Neuronal stem cell (in vitro differentiated cells): ENCODE measurements at regions not wholly inside any gene's neighbourhood (a gene's known extent, or its start where the extent isn't known, plus 50 kb on each side); places are given as distances from the start of the nearest gene placed in this dataset.
"Not testable (repeated sequence)": the region's sequence is repeated elsewhere in the genome, so short reads cannot be mapped to it uniquely, and the experiment has no call there.

ENCODE experiments used
- DNase-seq: peaks from one replicate; pipeline ENCODE4 v3.0.0-alpha.2; 2013; ENCODE audit warnings: low spot score
- H2AFZ ChIP-seq: one replicate; pipeline ENCODE4 v1.6.1; 2013; ENCODE audit warnings: mild to moderate bottlenecking, low read length, inconsistent platforms
- H2AK5ac ChIP-seq: 2 replicates; pipeline ENCODE4 v1.6.1; 2013; ENCODE audit warnings: low read depth, mild to moderate bottlenecking, inconsistent platforms, low read length, moderate library complexity, mixed read lengths
- H2BK120ac ChIP-seq: 2 replicates; pipeline ENCODE4 v1.6.1; 2013; ENCODE audit warnings: low read depth, mild to moderate bottlenecking, inconsistent platforms, low read length, moderate library complexity, mixed read lengths
- H2BK12ac ChIP-seq: one replicate; pipeline ENCODE4 v1.6.1; 2013; ENCODE audit warnings: low read length, inconsistent platforms
- H2BK15ac ChIP-seq: 2 replicates; pipeline ENCODE4 v1.6.1; 2013; ENCODE audit warnings: mild to moderate bottlenecking, low read length, inconsistent platforms, mixed read lengths
- H2BK5ac ChIP-seq: one replicate; pipeline ENCODE4 v1.6.1; 2013; ENCODE audit warnings: inconsistent platforms, mild to moderate bottlenecking, low read length, moderate library complexity
- H3K14ac ChIP-seq: one replicate; pipeline ENCODE4 v1.6.1; 2013; ENCODE audit warnings: low read length, inconsistent platforms
- H3K18ac ChIP-seq: 2 replicates; pipeline ENCODE4 v1.6.1; 2013; ENCODE audit warnings: low read length, inconsistent platforms
- H3K23ac ChIP-seq: 2 replicates; pipeline ENCODE4 v1.6.1; 2013; ENCODE audit warnings: low read depth, mild to moderate bottlenecking, mixed read lengths, low read length, inconsistent platforms; ENCODE audit not compliant: poor library complexity
- H3K27ac ChIP-seq: replicated peaks from 3 replicates; pipeline ENCODE4 v1.5.1; 2013; ENCODE audit warnings: low read length, inconsistent platforms
- H3K27me3 ChIP-seq, 3 experiments: 2 replicates each; pipeline ENCODE4 v1.6.1; 2013; ENCODE audit warnings: low read length in 3 of 3, mild to moderate bottlenecking in 2 of 3, inconsistent platforms in 1 of 3, low read depth in 1 of 3, mixed read lengths in 1 of 3, moderate library complexity in 1 of 3; ENCODE audit not compliant: control insufficient read depth in 3 of 3, insufficient read depth in 3 of 3
- H3K36me3 ChIP-seq, 2 donors: replicated peaks in 1 of 2; 2 replicates each; pipeline ENCODE4 v1.6.1; 2013; ENCODE audit warnings: low read length in 2 of 2; ENCODE audit not compliant: control insufficient read depth in 2 of 2, insufficient read depth in 2 of 2
- H3K4ac ChIP-seq: 2 replicates; pipeline ENCODE4 v1.6.1; 2013; ENCODE audit warnings: inconsistent platforms, mild to moderate bottlenecking, low read length, moderate library complexity
- H3K4me1 ChIP-seq, 2 donors: 1 replicate in 1 of 2; 2 replicates in 1 of 2; pipeline ENCODE4 v1.6.1; 2013; ENCODE audit warnings: low read length in 2 of 2, low read depth in 1 of 2; ENCODE audit not compliant: control insufficient read depth in 2 of 2, insufficient read depth in 1 of 2
- H3K4me2 ChIP-seq: one replicate; pipeline ENCODE4 v1.6.1; 2013; ENCODE audit warnings: mild to moderate bottlenecking, low read length, inconsistent platforms; ENCODE audit not compliant: insufficient read depth, poor library complexity, severe bottlenecking
- H3K4me3 ChIP-seq, 2 donors: 2 replicates each; pipeline ENCODE4 v1.5.1; 2013; ENCODE audit warnings: low read length in 2 of 2, mild to moderate bottlenecking in 2 of 2, inconsistent platforms in 1 of 2, moderate library complexity in 1 of 2
- H3K79me1 ChIP-seq: one replicate; pipeline ENCODE4 v1.6.1; 2013; ENCODE audit warnings: low read depth, mild to moderate bottlenecking, inconsistent platforms, low read length, moderate library complexity
- H3K9ac ChIP-seq: one replicate; pipeline ENCODE4 v1.6.1; 2013; ENCODE audit warnings: mild to moderate bottlenecking, low read depth, low read length, inconsistent platforms; ENCODE audit not compliant: poor library complexity
- H3K9me3 ChIP-seq, 2 donors: replicated peaks in 1 of 2; 2 replicates each; pipeline versions ENCODE3 to v1.6.1; 2013; ENCODE audit warnings: low read length in 2 of 2, mild to moderate bottlenecking in 2 of 2, inconsistent platforms in 1 of 2, low read depth in 1 of 2, mixed read lengths in 1 of 2, moderate library complexity in 1 of 2; ENCODE audit not compliant: control insufficient read depth in 2 of 2, insufficient read depth in 1 of 2
- H4K8ac ChIP-seq: one replicate; pipeline ENCODE4 v1.6.1; 2013; ENCODE audit warnings: low read depth, mild to moderate bottlenecking, inconsistent platforms, low read length, moderate library complexity
- H4K91ac ChIP-seq: one replicate; pipeline ENCODE4 v1.6.1; 2013; ENCODE audit warnings: low read length, low read depth, mild to moderate bottlenecking, inconsistent platforms; ENCODE audit not compliant: poor library complexity
- WGBS, 2 donors: extraction: QIAGEN DNeasy Blood & Tissue Kit; methylation state at CpG; one replicate each; pipeline ENCODE4 v1.1.7; 2013; ENCODE audit warnings: missing lambda C conversion rate in 2 of 2, mixed read lengths in 1 of 2; ENCODE audit not compliant: insufficient read length in 2 of 2, insufficient replicate concordance in 1 of 2; ENCODE audit errors: extremely low coverage in 2 of 2; 5-methylcytosine and 5-hydroxymethylcytosine counted together

- H3K18ac ChIP-seq, result no peak overlapping the region
- H3K23ac ChIP-seq, result no peak overlapping the region
- H4K91ac ChIP-seq, result no peak overlapping the region
- no peak overlapping the region for H3K4ac ChIP-seq
- H3K14ac ChIP-seq, result no peak overlapping the region
- no peak overlapping the region for H2AK5ac ChIP-seq
- no peak overlapping the region for H2BK120ac ChIP-seq
- peaks cover 3 to 5% of the 10 kb centered on the region in 2 donors for H3K9me3 ChIP-seq
- H2AFZ ChIP-seq, result no peak overlapping the region
- H3K4me1 ChIP-seq, result no peaks in the 10 kb centered on the region
- no peak overlapping the region for H4K8ac ChIP-seq
- no peak overlapping the region for H3K4me2 ChIP-seq
- H3K9ac ChIP-seq, result no peak overlapping the region
- no peak overlapping the region for H2BK12ac ChIP-seq
- H3K36me3 ChIP-seq, result peaks cover 0 to 1% of the 10 kb centered on the region in 2 donors
- no peak overlapping the region for H2BK5ac ChIP-seq
- DNase-seq, result no peak
- H3K79me1 ChIP-seq, result no peaks in the 10 kb centered on the region
- H3K4me3 ChIP-seq, result no peak overlapping the region
- no peaks in the 10 kb centered on the region for H3K27me3 ChIP-seq
- no peak overlapping the region for H3K27ac ChIP-seq
- no peak overlapping the region for H2BK15ac ChIP-seq
Observed at GRCh38 chr11:106306942-106307341, 229.5 kb downstream of the AASDHPPT start.

DNA sequence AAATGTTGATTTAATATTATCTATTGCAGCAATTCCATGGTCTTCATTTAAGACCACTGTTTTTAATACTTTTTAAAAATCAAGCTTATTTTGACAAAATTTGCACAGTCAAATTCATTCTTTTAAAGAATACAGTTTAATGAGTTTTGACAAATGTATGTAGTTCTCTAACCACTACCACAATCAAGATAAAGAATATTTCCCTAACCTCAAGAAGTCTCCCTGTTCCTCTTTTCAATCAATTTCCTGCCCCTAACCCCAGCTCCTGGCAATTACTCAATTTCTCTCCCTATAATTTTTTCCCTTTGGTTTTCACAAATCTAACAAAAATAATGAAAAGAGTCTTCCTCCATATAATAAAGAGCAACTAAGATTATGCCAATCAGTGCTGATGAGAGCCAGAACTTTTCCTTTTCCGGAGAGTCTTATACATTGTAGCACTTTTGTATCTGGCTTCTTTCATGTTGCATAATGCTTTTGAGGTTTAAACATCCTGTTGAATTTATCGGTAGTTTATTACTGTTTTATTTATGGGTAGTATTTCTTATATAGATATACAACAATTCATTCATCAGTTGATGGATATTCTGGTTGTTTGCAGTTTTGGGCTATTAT is 231.7 kb downstream of the AASDHPPT start:
- H3K27me3 ChIP-seq, result no peaks in the 10 kb centered on the region
- DNase-seq, result no peak
- H4K91ac ChIP-seq, result no peak overlapping the region
- H2BK12ac ChIP-seq, result no peak overlapping the region
- no peak overlapping the region for H3K23ac ChIP-seq
- no peak overlapping the region for H2BK5ac ChIP-seq
- H2AK5ac ChIP-seq, result no peak overlapping the region
- H3K4ac ChIP-seq, result no peak overlapping the region
- no peak overlapping the region for H2BK15ac ChIP-seq
- H3K9ac ChIP-seq, result no peak overlapping the region
- H3K9me3 ChIP-seq, result no peaks in the 10 kb centered on the region
- H3K79me1 ChIP-seq, result no peaks in the 10 kb centered on the region
- no CpG with 5 or more reads among the region's 2 CpGs for whole genome bisulfite sequencing, 2 donors
- no peaks in the 10 kb centered on the region for H3K4me1 ChIP-seq
- H3K36me3 ChIP-seq, result peaks cover 0 to 1% of the 10 kb centered on the region in 2 donors
- no peak overlapping the region for H3K4me3 ChIP-seq
- no peak overlapping the region for H2AFZ ChIP-seq
- H3K27ac ChIP-seq, result no peak overlapping the region
- no peak overlapping the region for H3K14ac ChIP-seq
- H3K4me2 ChIP-seq, result no peak overlapping the region
- no peak overlapping the region for H4K8ac ChIP-seq
- no peak overlapping the region for H3K18ac ChIP-seq
- no peak overlapping the region for H2BK120ac ChIP-seq

DNA sequence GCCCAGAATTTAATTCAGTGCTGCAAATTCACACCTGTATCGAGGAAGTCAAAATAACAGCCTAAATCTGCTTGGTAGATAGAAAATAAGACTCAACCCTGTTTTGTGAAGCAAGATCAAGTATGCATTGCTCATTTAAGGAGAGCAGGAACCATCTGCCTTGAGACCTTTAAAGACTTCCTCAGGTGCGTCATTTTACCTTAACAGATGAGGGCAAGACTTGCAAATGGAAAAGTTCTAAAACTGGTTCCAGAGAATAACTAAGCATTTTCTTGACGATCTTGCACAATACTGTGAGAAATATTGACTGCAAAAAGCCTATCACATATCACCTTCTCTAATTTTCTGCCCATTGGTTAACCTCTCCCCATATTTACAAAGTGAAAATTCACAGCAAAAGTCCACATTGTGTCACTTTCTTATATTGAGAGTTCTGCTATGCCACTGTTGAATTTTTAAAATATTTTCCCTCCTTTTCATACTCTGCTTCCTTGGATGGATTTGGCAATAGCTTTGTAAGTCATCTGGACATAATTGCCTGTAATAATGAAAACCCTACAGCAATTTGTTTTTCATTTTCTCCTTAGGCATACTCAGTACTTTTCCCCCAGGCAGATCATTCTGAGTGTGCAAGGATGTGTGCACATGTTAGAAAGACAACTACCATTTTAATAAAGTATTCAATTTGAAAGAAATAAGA is 234.2 kb downstream of the AASDHPPT start:
- Histone ChIP-seq H3K79me1 (no peaks in the 10 kb centered on the region), H3K18ac (no peak overlapping the region), H3K27ac (no peak overlapping the region), H2BK15ac (no peak overlapping the region), H4K91ac (no peak overlapping the region), H4K8ac (no peak overlapping the region), H3K4me2 (no peak overlapping the region), H3K4me3 (no peak overlapping the region), H3K9me3 (no peaks in the 10 kb centered on the region), H2AK5ac (no peak overlapping the region), H2BK120ac (no peak overlapping the region), H3K23ac (no peak overlapping the region), H2AFZ (no peak overlapping the region), H2BK12ac (no peak overlapping the region), H3K4ac (no peak overlapping the region), H3K4me1 (peaks cover 0 to 5% of the 10 kb centered on the region in 2 donors), H2BK5ac (no peak overlapping the region), H3K36me3 (no peaks in the 10 kb centered on the region), H3K14ac (no peak overlapping the region), H3K9ac (no peak overlapping the region), H3K27me3 (no peaks in the 10 kb centered on the region)
- no peak for DNase-seq
- no CpG with 5 or more reads among the region's 3 CpGs for WGBS, 2 donors

DNA sequence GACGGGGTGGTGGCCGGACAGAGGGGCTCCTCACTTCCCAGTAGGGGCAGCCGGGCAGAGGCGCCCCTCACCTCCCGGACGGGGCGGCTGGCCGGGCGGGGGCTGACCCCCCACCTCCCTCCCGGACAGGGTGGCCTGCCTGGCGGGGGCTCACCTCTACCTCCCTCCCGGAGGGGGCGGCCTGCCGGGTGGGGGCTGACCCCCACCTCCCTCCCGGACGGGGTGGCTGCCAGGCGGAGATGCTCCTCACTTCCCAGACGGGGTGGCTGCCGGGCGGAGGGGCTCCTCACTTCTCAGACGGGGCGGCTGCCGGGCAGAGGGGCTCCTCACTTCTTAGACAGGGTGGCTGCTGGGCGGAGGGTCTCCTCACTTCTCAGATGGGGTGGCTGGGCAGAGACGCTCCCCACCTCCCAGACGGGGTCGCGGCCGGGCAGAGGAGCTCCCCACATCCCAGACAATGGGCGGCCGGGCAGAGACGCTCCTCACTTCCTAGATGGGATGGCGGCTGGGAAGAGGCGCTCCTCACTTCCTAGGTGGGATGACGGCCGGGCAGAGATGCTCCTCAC is 239.8 kb downstream of the AASDHPPT start:
- not testable (repeated sequence) for H2BK5ac ChIP-seq, H2AK5ac ChIP-seq, H3K18ac ChIP-seq, H3K9ac ChIP-seq, H3K14ac ChIP-seq, H3K23ac ChIP-seq, H2BK15ac ChIP-seq, H3K27me3 ChIP-seq, H3K4ac ChIP-seq, H3K4me3 ChIP-seq, H3K36me3 ChIP-seq, H4K91ac ChIP-seq, H2BK120ac ChIP-seq, H4K8ac ChIP-seq, H3K4me1 ChIP-seq, H3K79me1 ChIP-seq, H3K4me2 ChIP-seq, H2AFZ ChIP-seq, H2BK12ac ChIP-seq, H3K27ac ChIP-seq, DNase-seq
- WGBS, 2 donors, result no CpG with 5 or more reads among the region's 36 CpGs
- H3K9me3 ChIP-seq, result peaks cover 6 to 12% of the 10 kb centered on the region in 2 donors
